Keratinocyte (primary cell): ENCODE measurements at regions not wholly inside any gene's neighbourhood (a gene's known extent, or its start where the extent isn't known, plus 50 kb on each side); places are given as distances from the start of the nearest gene placed in this dataset.

Experiments
- CTCF ChIP-seq, 3 experiments: IDR thresholded peaks in 1 of 3; conservative IDR thresholded peaks in 1 of 3; optimal IDR thresholded peaks in 1 of 3; 2 replicates in 2 of 3; 3 replicates in 1 of 3; pipeline versions ENCODE3 to v1.5.1; 2011; ENCODE audit warnings: low read length in 3 of 3, mild to moderate bottlenecking in 3 of 3, moderate library complexity in 2 of 3, control low read depth in 1 of 3, inconsistent platforms in 1 of 3; ENCODE audit not compliant: insufficient read depth in 2 of 3; ENCODE audit errors: extremely low read depth in 1 of 3
- EZH2 ChIP-seq: IDR thresholded peaks from one replicate; pipeline ENCODE4 v1.6.1; 2012; ENCODE audit warnings: inconsistent platforms, mild to moderate bottlenecking, low read length, moderate library complexity

- no peak for TF ChIP-seq CTCF (optimal IDR thresholded peaks at IDR 0.05 in 1 of 3, IDR thresholded peaks at IDR 0.05 in 1 of 3, conservative IDR thresholded peaks at IDR 0.05 in 1 of 3; ENCODE audit: extremely low read depth in 1 of 3, insufficient read depth in 2 of 3, low read length in 3 of 3)
- no peak for TF ChIP-seq EZH2
These were observed 182.8 kb upstream of the SMIM30 start for GRCh38 chr7:113301141-113301540.
